ENCODE measurements at regions not wholly inside any gene's neighbourhood (a gene's known extent, or its start where the extent isn't known, plus 50 kb on each side); places are given as distances from the start of the nearest gene placed in this dataset.

GRCh38 chr2:204332706-204333105 is 212.6 kb upstream of the PARD3B start:
- no peak for TF ChIP-seq CTCF (IDR thresholded peaks at IDR 0.05; ENCODE audit: low read length)
- no peak for TF ChIP-seq EZH2phosphoT487 (IDR thresholded peaks at IDR 0.05; ENCODE audit: low read length)
